AG09309 (cell line): ENCODE measurements at regions not wholly inside any gene's neighbourhood (a gene's known extent, or its start where the extent isn't known, plus 50 kb on each side); places are given as distances from the start of the nearest gene placed in this dataset.
"Not testable (repeated sequence)": the region's sequence is repeated elsewhere in the genome, so short reads cannot be mapped to it uniquely, and the experiment has no call there.

Experiments used
- DNase-seq: peaks from one replicate; pipeline ENCODE4 v3.0.0-alpha.2; 2010; ENCODE audit warnings: low read depth
- H3K4me3 ChIP-seq: 2 replicates; pipeline ENCODE4 v1.5.1; 2011; ENCODE audit warnings: mild to moderate bottlenecking, low read depth, low read length, moderate library complexity; ENCODE audit not compliant: control insufficient read depth
- TF ChIP-seq, protein P1 (sequence below): IDR thresholded peaks from 2 replicates; pipeline ENCODE4 v1.5.1; 2011; ENCODE audit warnings: mild to moderate bottlenecking, low read depth, low read length, inconsistent platforms; ENCODE audit not compliant: insufficient read depth, control insufficient read depth; ENCODE audit errors: missing control alignments

DNA sequence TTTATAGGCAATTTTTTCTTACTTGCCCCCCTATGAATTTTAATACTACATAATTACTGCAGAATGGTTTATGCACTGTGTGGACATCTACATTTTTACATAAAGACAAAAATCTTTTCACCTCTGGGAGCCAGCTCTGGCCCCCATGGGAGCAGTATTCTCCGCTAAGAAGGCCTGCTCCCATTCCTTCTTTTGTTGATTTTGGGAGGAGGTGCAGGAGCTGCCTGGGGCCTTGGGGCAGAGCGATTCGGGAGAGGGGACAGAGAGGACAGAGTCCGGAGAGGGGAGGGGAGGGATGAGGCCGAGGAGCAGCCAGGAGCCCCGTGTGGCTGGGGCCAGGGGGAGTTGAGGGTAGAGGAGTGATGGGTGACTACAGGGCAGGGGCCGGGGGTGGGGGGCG lies 452.0 kb downstream of the PREX1 start:
- no peak for DNase-seq
- TF ChIP-seq, protein P1, sequence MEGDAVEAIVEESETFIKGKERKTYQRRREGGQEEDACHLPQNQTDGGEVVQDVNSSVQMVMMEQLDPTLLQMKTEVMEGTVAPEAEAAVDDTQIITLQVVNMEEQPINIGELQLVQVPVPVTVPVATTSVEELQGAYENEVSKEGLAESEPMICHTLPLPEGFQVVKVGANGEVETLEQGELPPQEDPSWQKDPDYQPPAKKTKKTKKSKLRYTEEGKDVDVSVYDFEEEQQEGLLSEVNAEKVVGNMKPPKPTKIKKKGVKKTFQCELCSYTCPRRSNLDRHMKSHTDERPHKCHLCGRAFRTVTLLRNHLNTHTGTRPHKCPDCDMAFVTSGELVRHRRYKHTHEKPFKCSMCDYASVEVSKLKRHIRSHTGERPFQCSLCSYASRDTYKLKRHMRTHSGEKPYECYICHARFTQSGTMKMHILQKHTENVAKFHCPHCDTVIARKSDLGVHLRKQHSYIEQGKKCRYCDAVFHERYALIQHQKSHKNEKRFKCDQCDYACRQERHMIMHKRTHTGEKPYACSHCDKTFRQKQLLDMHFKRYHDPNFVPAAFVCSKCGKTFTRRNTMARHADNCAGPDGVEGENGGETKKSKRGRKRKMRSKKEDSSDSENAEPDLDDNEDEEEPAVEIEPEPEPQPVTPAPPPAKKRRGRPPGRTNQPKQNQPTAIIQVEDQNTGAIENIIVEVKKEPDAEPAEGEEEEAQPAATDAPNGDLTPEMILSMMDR, result no peak
- H3K4me3 ChIP-seq, result no peak overlapping the region

DNA sequence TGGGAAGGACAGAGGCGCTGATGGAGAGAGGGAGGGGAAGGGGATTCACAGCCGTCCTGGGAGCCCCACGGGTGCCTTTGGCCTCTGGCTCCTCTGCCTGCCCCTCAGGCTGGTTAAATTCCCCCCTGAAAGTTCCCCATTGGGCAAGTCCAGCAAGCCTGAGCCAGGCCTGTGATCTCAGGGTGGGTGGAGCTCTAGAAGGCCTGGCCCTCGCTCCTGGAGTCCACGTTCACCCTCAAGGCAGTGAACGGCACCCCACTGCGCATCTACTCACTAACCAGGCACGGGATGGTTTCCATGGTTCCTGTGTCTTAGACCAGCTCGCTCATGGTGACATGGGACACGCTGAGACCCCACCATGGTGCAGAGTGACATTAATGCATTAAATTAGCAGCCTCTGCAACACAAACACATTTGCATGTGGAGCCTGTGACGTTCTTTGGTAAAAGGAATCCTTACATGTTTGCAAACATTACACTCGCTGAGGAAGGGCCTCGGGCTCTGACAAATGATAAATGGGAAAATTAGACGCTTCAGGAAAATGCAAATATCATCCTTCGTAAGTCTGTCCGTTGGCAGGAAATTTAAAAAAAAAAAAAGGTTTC lies 452.7 kb downstream of the PREX1 start:
- DNase-seq, result no peak
- TF ChIP-seq, protein P1, result no peak
- no peak overlapping the region for H3K4me3 ChIP-seq

DNA sequence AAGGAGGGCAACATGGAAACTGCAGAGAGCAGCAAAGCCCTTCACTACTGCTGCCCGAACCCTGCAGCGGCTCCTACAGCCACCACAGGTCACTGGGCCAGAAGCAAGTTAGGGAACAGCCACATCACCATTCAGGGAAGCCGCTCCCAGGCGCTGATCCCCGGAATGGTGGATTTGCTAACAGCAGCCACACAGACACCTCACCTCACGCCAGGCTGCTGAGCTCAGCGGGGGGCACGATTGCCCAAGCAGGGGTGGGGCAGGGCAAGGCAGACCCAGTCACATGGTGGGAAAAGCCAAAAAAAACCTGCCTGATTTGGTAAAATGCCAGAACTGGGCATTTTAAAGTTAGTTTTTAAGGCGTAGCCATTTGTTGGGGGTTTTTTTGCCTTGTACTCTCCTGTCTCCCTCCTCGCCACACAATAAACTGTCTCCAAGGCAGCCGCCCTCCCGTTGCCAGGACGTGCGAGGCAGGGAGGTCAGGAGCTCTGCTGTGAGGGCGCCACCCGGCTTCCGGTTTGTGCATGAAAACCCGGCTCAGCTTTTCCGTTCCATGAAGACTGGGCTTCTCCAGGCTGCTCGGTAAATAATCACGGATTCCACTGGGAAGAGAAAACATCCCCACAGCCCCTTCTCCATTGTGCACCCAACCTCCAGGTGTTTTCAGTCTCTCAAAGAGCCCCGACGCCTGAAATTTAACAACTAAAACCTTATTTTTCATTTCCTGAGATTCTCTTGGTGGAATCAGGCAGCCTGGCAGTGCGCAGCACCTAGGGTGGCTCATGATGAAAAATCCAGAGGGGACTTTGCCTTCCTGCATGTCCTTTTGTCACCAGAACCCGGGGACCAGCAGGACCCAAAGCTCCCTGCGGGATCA lies 453.5 kb downstream of the PREX1 start:
- not testable (repeated sequence) for DNase-seq, H3K4me3 ChIP-seq

DNA sequence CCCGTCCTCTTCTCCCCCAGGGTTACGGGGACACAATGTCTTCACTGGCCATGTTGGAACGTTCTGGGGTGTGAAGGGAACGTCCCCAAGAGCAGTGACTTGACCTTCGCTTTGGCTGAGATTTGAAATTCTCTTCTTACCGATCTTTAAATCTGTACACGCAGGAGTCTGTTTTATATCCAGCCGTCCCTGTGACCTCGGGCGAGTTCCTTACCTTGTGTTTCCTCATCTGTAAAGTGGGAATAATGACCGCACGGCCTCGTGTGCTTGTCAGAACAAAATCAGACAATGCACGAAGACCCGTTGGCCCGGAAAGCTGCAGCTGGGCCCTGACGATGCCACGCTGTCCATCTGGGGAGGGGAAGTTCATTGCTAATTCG lies 454.3 kb downstream of the PREX1 start:
- no peak overlapping the region for H3K4me3 ChIP-seq
- TF ChIP-seq, protein P1, result no peak
- no peak for DNase-seq

DNA sequence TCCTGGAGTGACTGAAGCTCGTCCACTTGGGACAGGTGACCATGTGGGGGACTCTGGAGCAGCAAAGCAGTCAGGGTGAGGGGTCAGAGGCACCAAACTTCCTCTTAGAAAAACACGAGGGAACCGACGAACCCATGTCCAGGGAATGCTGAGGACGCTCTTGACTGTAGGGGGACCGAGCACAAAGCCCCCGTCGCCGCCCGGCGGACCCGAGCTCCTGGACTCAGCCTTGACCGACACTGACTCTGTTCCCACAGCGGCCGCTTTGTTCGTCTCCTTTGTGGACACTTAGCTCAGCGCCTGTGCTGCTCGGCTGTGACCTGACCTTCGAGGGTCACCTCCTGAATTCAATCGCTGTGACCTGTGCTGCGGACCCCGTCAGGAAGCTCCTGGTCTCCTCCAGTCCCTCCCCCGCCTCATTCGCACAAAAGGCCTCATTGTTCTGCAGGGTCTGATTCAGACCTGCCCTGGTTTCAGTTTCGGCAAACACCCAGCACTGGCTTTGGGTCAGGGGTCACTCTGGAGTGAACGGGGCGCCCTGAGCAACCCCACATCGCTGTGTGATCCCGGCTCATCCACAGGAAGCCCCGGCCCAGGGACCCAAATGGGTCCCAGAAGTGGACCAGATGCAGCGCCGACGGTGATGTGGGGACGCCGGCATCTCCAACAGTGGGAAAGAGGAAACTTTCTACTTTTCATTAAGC lies 454.8 kb downstream of the PREX1 start:
- DNase-seq, H3K4me3 ChIP-seq: not testable (repeated sequence)

DNA sequence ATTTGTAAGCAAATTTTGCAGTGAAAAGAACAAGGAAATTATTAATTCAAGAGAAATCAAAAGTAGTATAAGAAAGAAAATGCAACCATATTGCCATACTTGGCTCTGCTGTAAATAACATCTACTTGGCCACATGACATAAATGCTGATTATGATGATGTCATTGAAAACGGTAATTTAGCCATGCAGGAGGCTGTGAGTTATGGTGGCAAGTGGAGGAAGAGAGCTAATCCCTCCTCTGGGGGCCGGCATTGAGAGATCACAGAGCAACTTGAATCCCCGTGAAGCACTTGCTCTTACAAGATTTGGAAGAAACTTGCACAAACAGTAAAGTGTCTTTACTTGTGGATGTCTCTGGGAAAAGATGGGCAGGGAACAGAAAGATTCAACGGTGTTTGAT lies 456.6 kb downstream of the PREX1 start:
- TF ChIP-seq, protein P1, result no peak
- no peak overlapping the region for H3K4me3 ChIP-seq
- no peak for DNase-seq

DNA sequence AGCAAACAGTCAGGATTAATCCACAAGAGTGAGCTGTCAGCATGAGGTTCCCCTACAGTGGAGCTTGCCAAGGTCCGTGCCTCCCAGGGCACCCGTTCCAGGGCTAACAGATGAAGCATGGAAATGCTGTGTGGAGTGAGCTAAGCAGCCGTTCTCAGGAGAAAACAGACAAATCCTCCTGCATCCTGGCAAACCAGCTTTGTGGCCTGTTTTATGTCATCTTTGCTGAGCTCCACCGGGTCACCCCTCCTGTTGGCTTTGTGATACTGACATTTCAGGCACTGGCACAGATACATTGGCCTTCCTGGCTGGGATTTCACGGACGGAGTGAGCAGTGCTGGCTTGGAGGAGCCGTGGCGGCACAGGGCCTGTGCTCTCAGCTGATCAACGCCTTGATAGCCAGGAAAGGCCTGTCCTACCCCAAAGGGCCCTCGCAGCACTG lies 459.2 kb downstream of the PREX1 start:
- not testable (repeated sequence) for DNase-seq, H3K4me3 ChIP-seq

DNA sequence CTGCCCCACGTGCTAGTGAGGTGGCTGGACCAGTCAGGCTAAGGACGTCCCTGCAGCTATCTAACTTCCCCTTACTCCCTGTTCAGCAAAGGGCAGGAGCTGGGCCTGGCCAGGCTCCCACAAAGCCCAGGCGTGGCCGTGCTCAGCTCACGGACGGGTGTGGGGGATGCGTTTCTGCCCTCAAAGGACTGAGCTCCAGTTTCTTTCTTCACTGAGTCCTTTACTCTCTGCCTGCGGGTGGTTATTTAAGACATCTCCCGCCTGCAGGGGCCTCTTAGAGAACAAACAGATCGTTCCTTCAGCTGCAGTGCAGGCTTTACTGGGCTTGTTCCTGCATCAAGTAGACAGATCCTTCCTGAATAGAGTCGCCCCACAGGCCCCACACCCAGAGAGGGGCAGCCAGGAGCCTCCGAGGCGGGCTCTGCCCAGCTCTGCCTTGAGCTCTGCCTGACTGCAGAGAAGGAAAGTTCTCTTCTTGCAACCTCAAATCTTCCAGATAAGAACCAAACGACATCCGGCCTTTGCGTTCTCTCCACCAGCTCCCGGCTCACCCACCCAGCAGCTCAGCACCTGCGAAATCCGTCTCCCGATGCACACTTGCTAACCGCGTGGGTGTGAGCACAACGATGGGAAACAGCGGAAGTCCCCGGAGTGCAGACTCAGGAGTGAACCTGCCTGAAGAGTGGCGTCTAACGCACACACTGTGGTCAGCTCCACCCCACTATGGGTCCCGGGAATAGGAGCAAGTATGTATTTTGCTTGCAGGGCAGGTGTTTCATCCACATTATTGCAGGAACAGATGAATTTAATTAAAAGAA lies 460.0 kb downstream of the PREX1 start:
- H3K4me3 ChIP-seq, DNase-seq: not testable (repeated sequence)
